Right renal cortex interstitium (tissue), 3 donors: ENCODE measurements at regions not wholly inside any gene's neighbourhood (a gene's known extent, or its start where the extent isn't known, plus 50 kb on each side); places are given as distances from the start of the nearest gene placed in this dataset.
"Not testable (repeated sequence)": the region's sequence is repeated elsewhere in the genome, so short reads cannot be mapped to it uniquely, and the experiment has no call there.

Source experiments
- DNase-seq, 3 donors: peaks; one replicate each; pipeline ENCODE4 v3.0.0-alpha.2; 2013; ENCODE audit warnings: low read depth in 3 of 3, low spot score in 2 of 3

GRCh38 chr21:27776925-27777553, 810.2 kb upstream of the ADAMTS5 start:
- DNase-seq: no peak

GRCh38 chr21:27772816-27773215, 805.9 kb upstream of the ADAMTS5 start:
- no peak for DNase-seq

DNA sequence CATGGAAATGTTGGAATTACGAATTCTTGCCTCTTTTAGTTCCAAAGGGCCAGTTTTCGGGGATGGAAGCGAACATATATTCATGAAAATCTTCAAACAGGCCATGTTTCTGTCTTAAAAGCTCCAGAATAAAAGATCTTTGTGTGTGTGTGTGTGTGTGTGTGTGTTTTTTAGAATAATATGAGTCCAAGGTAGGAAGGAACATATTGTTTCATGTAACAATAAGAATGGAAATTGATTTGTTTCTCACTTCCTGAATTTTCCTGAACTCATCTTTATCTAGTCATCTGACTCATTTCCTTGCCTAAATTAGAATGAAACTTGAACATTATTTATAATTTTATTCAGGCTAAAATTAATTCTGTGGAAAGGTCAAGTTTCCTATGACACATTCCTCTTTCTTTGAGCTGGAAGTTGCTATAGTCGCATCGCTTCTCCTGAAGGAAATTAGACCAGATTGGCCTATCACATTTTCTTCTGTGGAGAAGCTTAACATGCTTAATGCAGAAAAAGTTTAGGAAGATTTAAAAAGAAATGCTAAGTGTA, 805.1 kb upstream of the ADAMTS5 start:
- no peak for DNase-seq

GRCh38 chr21:27769763-27770162, 802.9 kb upstream of the ADAMTS5 start:
- no peak for DNase-seq

- not testable (repeated sequence) for DNase-seq
Measured at GRCh38 chr21:27768046-27768637, 801.3 kb upstream of the ADAMTS5 start.

GRCh38 chr21:27764056-27764455, 797.2 kb upstream of the ADAMTS5 start:
- DNase-seq: no peak

GRCh38 chr21:27761623-27762022, 794.7 kb upstream of the ADAMTS5 start:
- DNase-seq: no peak

DNA sequence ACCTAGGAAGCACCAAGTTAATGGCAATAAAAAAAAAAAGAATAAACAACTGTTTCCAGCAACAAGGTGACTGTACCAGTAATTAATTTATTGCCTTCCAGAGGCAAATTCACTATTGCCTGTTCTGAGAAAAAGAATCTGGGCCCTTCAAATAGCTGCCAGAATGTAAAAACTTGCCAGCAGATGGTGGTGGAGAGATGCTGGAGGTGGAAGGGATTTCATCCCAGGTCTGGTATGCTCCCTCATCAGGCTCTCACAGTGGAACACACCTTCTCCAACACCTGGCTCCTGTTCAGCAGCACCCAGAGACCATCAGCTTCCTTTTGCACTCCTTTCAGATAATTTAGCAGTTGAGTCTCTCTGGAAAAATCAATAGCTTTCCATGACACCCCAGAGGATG, 792.9 kb upstream of the ADAMTS5 start:
- no peak for DNase-seq

- no peak for DNase-seq
Measured at GRCh38 chr21:27759091-27759659, 792.3 kb upstream of the ADAMTS5 start.

GRCh38 chr21:27756191-27756590, 789.3 kb upstream of the ADAMTS5 start:
- no peak for DNase-seq

- no peak for DNase-seq
Measured at GRCh38 chr21:27743971-27744564, 777.2 kb upstream of the ADAMTS5 start.

DNA sequence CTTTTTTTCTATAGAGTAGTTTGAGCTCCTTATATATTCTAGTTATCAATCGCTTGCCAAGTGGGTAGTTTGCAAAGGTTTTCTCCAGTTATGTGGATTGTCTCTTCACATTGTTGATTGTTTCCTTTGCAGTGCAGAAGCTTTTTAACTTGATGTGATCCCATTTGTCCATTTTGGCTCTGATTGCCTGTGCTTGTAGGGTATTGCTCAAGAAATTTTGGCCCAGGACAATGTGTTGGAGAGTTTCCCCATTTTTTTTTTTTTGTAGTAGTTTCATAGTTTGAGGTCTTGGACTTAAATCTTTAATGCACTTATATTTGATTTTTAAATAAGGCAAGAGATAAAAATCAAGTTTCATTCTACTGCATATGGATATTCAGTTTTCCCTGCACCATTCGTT, 774.8 kb upstream of the ADAMTS5 start:
- no peak for DNase-seq

GRCh38 chr21:27740084-27740483, 773.2 kb upstream of the ADAMTS5 start:
- no peak for DNase-seq

- no peak for DNase-seq
Measured at GRCh38 chr21:27739187-27739586, 772.3 kb upstream of the ADAMTS5 start.

GRCh38 chr21:27735699-27736098, 768.8 kb upstream of the ADAMTS5 start:
- DNase-seq: no peak

- no peak for DNase-seq
Measured at GRCh38 chr21:27734146-27734545, 767.3 kb upstream of the ADAMTS5 start.

DNA sequence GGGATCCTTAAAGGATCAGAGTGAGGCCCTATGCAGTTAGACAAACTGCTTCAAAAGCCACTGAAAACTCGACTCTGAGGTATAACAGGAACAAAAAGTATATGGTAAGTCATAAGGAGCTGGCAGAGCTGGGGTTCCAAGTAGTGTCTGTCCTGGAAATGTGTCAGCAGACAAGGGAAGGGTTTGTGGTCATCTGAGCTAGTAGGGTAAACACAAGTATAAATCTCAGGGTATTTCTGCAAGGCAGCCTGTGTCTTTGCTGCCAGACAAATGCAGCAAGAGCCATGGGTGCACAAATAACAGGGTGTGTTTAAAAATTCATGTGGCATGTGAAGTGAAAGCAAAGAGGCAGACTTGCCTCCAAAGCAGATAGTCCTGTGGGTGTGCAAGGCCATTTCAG, 759.0 kb upstream of the ADAMTS5 start:
- DNase-seq: no peak

DNA sequence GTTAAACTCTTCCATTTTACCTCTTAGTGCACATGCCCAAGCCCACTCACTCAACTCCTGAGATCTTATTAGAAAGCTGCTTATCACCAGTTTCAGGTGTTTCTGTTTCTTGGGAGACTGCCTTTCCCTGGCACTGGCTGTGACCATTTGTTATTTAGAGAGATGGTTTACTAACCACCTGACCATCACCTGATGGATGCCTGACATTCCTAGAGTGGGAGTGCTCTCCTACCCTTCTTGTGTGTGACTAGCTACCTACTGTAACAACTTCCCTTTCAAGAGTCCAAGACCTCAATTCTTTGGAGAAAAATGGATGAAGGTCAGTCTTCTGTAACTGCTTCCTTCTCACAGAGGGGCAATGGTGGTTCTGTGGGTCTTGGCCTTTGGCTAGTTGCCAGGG, 755.2 kb upstream of the ADAMTS5 start:
- no peak for DNase-seq

GRCh38 chr21:27721675-27722074, 754.8 kb upstream of the ADAMTS5 start:
- DNase-seq: no peak

DNA sequence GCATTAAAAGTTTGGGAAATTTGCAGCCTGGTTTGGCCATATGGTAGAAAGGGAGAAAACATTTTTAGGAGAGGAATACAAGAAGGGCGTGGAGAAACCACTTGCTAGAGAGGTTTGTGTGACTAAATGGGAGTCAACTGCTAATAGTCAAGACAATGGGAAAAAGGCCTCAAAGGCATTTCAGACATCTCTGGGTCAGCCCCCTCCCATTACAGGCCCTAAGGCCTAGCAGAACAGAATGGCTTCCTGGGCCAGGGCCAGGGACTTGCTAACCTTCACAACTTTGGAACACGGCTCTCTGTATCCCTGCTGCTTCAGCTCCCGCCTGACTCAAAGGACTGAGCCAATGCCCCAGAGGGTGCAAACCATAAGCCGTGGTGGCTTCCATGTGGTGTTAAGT, 752.3 kb upstream of the ADAMTS5 start:
- DNase-seq: no peak

GRCh38 chr21:27715131-27715530, 748.2 kb upstream of the ADAMTS5 start:
- DNase-seq: no peak
